Psoas muscle (tissue), 7 donors: ENCODE measurements at regions not wholly inside any gene's neighbourhood (a gene's known extent, or its start where the extent isn't known, plus 50 kb on each side); places are given as distances from the start of the nearest gene placed in this dataset.

Experiments used
- ATAC-seq, 4 donors: fragments of 200-7000 bp; cut with Tn5 transposase; one replicate each; pipeline ENCODE4 v1.9.1; 2020; ENCODE audit warnings: moderate library complexity in 3 of 4, mild to moderate bottlenecking in 2 of 4
- DNase-seq, 2 donors: peaks; one replicate each; pipeline ENCODE4 v3.0.0-alpha.2; 2020
- H3K27ac ChIP-seq: fragments of 200-600 bp; one replicate; pipeline ENCODE4 v1.8.0; 2022
- H3K27me3 ChIP-seq, 3 donors: fragments of 200-600 bp in 1 of 3; one replicate each; pipeline versions ENCODE4 v1.6.1 to v1.8.0; 2013 to 2022; ENCODE audit warnings: low read length in 2 of 3, mild to moderate bottlenecking in 2 of 3, moderate library complexity in 1 of 3; ENCODE audit not compliant: insufficient read depth in 3 of 3
- H3K36me3 ChIP-seq, 2 donors: fragments of 200-600 bp in 1 of 2; one replicate each; pipeline versions ENCODE4 v1.6.1 to v1.8.0; 2013 to 2022; ENCODE audit warnings: low read depth in 1 of 2, mild to moderate bottlenecking in 1 of 2, moderate library complexity in 1 of 2; ENCODE audit not compliant: insufficient read depth in 1 of 2
- H3K4me1 ChIP-seq: fragments of 200-600 bp; one replicate; pipeline ENCODE4 v1.8.0; 2022
- H3K4me3 ChIP-seq: fragments of 200-600 bp; one replicate; pipeline ENCODE4 v1.8.0; 2022; ENCODE audit warnings: mild to moderate bottlenecking
- H3K9me3 ChIP-seq: fragments of 200-600 bp; one replicate; pipeline ENCODE4 v1.8.0; 2022
- WGBS, 3 donors: extraction: QIAGEN DNeasy Blood & Tissue Kit; methylation state at CpG; one replicate each; pipeline versions ENCODE4 v1.1.6 to v1.1.7; 2013; 5-methylcytosine and 5-hydroxymethylcytosine counted together
- intact Hi-C, 2 donors: fragments of 100-400 bp; cut with DNase I; formaldehyde crosslinking; loops; one replicate each; pipeline versions ENCODE4 v1.11.0 to v1.14.2; 2022
- TF ChIP-seq, protein P1 (sequence below): fragments of 200-600 bp; IDR thresholded peaks from one replicate; pipeline ENCODE4 v1.8.0; 2022; ENCODE audit warnings: antibody characterized with exemption
- donor health status: healthy with polysubstance abuse.
- donor health status: DM: no; HTN: no; CAD: no; lungs with moderate emphysema.
- donor health status: Bipolar disorder and iron deficiency.
- donor health status: healthy.
- donor health status: DM: yes; HTN: yes; CAD: no.
- donor health status: DM: no; HTN: no; CAD: no.
- donor health status: DM: yes; HTN: yes; CAD: no.

DNA sequence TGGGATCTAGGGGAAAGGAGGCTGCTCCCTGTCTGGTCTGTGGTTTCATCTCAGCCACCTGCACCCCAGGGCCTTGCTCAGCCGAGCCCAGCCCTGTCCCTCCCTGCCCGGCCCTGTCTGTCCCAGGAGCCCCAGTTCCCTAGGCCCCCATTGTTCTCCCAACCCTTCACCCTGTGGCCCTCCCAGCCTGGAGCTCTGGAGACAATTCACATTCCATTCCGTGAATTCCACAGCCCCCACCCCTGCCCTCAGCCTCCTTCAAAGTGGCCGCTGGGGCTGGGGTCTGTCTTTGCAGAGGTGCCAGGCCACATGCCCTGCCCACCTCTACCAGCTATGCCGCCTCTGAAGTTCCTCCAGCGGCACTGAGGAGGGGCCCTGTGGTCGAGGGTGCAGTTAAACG lies 77.9 kb upstream of the WNT11 start:
- Histone ChIP-seq H3K4me3 (no peak overlapping the region), H3K9me3 (no peaks in the 10 kb centered on the region), H3K27ac (no peak overlapping the region), H3K27me3 (no peaks in the 10 kb centered on the region), H3K4me1 (no peaks in the 10 kb centered on the region), H3K36me3 (no peaks in the 10 kb centered on the region)
- 82 to 87% (median 85%) methylated on average over 8 of the region's 8 CpGs for WGBS, 3 donors
- intact Hi-C loops, result no loop called here
- no peak for ATAC-seq
- TF ChIP-seq, protein P1, sequence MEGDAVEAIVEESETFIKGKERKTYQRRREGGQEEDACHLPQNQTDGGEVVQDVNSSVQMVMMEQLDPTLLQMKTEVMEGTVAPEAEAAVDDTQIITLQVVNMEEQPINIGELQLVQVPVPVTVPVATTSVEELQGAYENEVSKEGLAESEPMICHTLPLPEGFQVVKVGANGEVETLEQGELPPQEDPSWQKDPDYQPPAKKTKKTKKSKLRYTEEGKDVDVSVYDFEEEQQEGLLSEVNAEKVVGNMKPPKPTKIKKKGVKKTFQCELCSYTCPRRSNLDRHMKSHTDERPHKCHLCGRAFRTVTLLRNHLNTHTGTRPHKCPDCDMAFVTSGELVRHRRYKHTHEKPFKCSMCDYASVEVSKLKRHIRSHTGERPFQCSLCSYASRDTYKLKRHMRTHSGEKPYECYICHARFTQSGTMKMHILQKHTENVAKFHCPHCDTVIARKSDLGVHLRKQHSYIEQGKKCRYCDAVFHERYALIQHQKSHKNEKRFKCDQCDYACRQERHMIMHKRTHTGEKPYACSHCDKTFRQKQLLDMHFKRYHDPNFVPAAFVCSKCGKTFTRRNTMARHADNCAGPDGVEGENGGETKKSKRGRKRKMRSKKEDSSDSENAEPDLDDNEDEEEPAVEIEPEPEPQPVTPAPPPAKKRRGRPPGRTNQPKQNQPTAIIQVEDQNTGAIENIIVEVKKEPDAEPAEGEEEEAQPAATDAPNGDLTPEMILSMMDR, result no peak
- DNase-seq, result no peak

DNA sequence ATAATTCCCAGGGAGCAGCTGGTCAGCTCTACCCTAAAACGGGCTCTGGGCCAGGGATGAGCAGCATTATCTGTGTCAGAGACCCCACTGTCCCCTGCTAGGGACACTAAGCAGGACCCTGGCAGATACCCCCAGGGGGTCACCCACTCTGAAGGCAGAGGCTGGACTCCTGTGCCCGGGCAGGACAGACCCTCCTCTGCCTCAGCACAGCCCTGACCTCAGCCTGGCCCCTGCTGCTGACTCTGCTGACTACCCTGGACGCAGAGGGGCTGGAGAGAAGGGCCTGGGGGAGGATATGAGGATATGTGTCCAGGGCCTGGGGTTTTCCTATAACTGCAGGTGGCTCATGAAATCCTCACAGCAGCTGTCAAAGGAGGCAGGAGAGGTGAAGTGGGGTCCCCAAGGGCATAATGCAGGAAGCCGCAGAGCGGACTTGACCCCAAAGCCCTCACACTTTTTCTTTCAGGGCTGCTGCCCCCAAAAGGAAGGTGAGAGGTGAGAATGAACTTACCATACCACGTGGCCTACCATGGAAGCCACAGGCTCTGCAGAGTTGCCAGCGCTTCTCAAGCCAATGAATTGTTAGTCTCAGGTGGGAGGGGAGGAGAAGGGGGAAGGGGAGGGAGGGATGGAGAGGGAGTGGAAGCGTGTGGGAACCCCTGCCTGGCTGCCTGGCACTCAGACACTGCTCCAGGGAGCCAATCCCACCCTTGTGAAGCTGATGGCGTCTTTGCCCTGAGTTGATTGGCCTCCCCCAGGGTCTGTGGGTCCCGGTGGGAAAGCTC lies 76.7 kb upstream of the WNT11 start:
- no peak overlapping the region for H3K4me3 ChIP-seq
- no peak for DNase-seq
- H3K4me1 ChIP-seq, result no peaks in the 10 kb centered on the region
- WGBS, 3 donors, result 73 to 77% (median 74%) methylated on average over 10 of the region's 10 CpGs
- ATAC-seq, result no peak
- TF ChIP-seq, protein P1, result no peak
- no peaks in the 10 kb centered on the region for H3K9me3 ChIP-seq
- H3K27me3 ChIP-seq, result no peaks in the 10 kb centered on the region
- no peak overlapping the region for H3K27ac ChIP-seq
- intact Hi-C loops, result no loop called here
- H3K36me3 ChIP-seq, result no peaks in the 10 kb centered on the region

DNA sequence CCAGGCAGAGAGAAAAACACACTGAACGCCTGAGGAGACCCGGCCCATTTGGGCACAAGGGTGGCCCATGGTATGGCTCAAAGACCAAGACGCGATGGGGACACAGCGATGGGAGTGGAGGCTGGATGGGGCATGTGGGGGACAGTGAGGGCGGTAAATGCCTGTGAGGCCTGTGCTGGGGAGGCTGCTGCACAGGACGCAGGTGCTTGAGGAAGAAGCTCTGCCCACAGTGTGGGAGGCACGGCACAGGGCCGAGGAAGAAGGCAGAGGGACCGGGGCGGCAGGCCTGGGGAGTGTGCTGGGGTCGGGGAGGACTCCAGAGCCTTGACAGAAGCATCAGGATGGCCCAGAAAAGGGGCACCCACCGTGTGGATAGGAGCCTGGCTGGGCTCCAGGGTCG lies 75.9 kb upstream of the WNT11 start:
- TF ChIP-seq, protein P1, result no peak
- ATAC-seq (no peak), DNase-seq (no peak)
- Histone ChIP-seq H3K27ac (no peak overlapping the region), H3K9me3 (no peaks in the 10 kb centered on the region), H3K36me3 (no peaks in the 10 kb centered on the region), H3K4me1 (no peaks in the 10 kb centered on the region), H3K27me3 (no peaks in the 10 kb centered on the region), H3K4me3 (no peak overlapping the region)
- 84 to 85% (median 85%) methylated on average over 14 of the region's 14 CpGs for WGBS, 3 donors
- intact Hi-C loops, result no loop called here

DNA sequence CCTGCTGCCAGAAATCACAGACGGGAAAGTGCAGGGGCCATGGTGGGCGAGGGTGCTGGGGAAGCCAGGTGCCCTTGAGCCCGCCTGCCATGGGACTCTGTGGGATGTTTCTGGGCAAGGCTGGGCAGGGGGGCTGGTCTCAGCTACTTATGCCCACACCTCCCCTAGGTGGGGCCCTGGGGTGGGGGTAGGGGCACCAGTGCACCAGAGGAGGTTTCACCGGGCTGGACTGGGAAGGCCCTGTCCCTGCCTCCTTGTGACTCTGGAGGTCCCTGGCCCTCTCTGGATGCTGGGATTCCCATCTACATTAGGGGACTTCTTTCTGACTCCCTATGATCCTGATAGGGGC lies 75.2 kb upstream of the WNT11 start:
- Histone ChIP-seq H3K36me3 (no peaks in the 10 kb centered on the region), H3K27ac (no peak overlapping the region), H3K9me3 (no peaks in the 10 kb centered on the region), H3K4me3 (no peak overlapping the region), H3K27me3 (no peaks in the 10 kb centered on the region), H3K4me1 (no peaks in the 10 kb centered on the region)
- DNase-seq, result no peak
- intact Hi-C loops, result no loop called here
- WGBS, 3 donors, result 78 to 91% (median 81%) methylated on average over 4 of the region's 4 CpGs
- TF ChIP-seq, protein P1, result no peak
- ATAC-seq, result no peak
